Neuron (in vitro differentiated cells): ENCODE measurements at regions not wholly inside any gene's neighbourhood (a gene's known extent, or its start where the extent isn't known, plus 50 kb on each side); places are given as distances from the start of the nearest gene placed in this dataset.

Experiments used
- H2AFZ ChIP-seq: one replicate; pipeline ENCODE4 v1.6.1; 2013; ENCODE audit warnings: low read depth, mild to moderate bottlenecking, inconsistent platforms, low read length, moderate library complexity
- H3K27me3 ChIP-seq: one replicate; pipeline ENCODE4 v1.6.1; 2013; ENCODE audit warnings: low read length; ENCODE audit not compliant: insufficient read depth
- H3K36me3 ChIP-seq: one replicate; pipeline ENCODE4 v1.6.1; 2013; ENCODE audit warnings: low read length; ENCODE audit not compliant: insufficient read depth
- H3K4me1 ChIP-seq: one replicate; pipeline ENCODE4 v1.6.1; 2013; ENCODE audit warnings: low read length; ENCODE audit not compliant: insufficient read depth
- H3K4me3 ChIP-seq: 2 replicates; pipeline ENCODE4 v1.5.1; 2013; ENCODE audit warnings: mild to moderate bottlenecking, low read length, moderate library complexity
- H3K9me3 ChIP-seq: one replicate; pipeline ENCODE4 v1.6.1; 2013; ENCODE audit warnings: low read length

DNA sequence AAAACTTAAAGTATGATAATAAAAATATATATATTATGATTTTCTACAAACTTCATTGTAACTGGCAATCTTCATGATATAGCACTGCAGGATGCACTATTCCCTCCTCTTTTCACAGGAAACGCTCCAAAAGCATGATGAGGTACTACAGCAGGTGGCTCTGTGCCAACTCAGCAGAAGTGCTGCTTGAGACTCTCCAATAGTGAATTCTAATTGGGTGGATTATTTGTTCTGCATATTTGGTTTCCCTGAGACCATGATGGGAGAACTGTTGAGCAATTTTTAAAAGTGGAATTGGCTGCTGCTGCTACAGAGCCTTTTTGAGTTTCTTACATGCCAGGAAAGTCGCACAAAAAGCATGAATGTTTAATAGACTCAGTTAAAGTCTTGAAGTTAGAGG lies 1782.4 kb upstream of the PCDH20 start:
- Histone ChIP-seq H3K4me1 (no peaks in the 10 kb centered on the region), H3K9me3 (no peaks in the 10 kb centered on the region), H3K4me3 (no peak overlapping the region), H2AFZ (no peak overlapping the region), H3K27me3 (no peaks in the 10 kb centered on the region), H3K36me3 (no peaks in the 10 kb centered on the region)

DNA sequence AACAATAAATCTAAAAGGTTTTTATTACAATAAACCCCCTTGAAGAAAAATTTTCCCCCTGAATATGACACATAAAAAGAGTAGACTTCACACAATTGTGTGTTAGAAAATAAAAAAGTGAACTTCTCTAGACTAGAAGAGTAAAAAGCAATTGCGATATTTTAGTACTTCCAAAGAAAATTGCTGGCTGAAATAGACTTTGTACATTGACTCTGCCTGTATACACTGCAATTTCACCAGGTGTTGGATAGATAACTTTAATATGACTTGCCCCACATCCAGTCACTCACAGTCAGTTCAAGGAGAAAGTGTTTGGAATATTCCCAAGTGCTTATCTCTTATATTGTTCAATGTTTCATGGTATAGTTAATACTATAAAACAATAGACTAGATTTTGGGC lies 1780.1 kb upstream of the PCDH20 start:
- no peak overlapping the region for H3K4me3 ChIP-seq
- no peaks in the 10 kb centered on the region for H3K4me1 ChIP-seq
- no peak overlapping the region for H2AFZ ChIP-seq
- H3K27me3 ChIP-seq, result no peaks in the 10 kb centered on the region
- no peaks in the 10 kb centered on the region for H3K36me3 ChIP-seq
- H3K9me3 ChIP-seq, result no peaks in the 10 kb centered on the region

DNA sequence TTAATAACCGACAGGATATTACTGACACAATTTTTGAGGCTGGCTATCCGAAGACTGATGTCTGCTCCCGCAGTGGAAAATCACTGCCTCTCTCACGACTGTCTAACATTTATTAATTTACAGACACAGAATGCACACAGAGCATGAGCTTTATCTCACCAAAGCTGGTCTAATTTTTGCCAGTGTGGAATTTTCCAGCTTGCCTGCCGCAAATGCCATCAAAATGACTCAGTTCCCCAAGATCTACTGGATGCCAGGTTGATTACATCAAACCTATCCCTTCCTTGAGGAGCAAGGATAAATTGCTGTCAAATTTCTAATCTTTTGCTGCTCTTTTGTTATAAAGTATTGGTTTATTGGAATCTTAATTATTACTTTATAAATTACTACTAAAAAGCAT lies 1775.1 kb upstream of the PCDH20 start:
- H3K27me3 ChIP-seq, result no peaks in the 10 kb centered on the region
- no peaks in the 10 kb centered on the region for H3K36me3 ChIP-seq
- no peaks in the 10 kb centered on the region for H3K4me1 ChIP-seq
- H3K9me3 ChIP-seq, result no peaks in the 10 kb centered on the region
- no peak overlapping the region for H2AFZ ChIP-seq
- H3K4me3 ChIP-seq, result no peak overlapping the region

DNA sequence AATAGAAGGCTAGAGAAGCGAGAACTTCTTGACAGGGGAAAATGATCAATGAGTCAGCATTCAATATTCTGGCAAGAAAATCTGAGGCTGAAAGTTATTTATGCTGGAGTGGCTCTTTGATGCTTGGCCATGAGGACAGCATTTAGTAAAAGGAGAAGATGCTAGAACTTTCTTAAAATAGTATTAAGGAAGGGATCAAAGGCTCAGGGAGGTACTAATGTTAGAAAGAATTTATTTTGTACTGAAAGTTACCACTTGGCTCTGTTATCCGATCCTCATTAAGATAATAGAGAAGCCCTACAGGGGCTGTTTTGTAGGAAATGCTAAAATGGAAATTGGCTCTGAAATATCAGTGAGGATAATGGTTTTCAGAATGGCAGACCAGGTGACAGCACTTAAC lies 1774.6 kb upstream of the PCDH20 start:
- no peaks in the 10 kb centered on the region for H3K4me1 ChIP-seq
- H3K9me3 ChIP-seq, result no peaks in the 10 kb centered on the region
- H2AFZ ChIP-seq, result no peak overlapping the region
- no peaks in the 10 kb centered on the region for H3K36me3 ChIP-seq
- no peaks in the 10 kb centered on the region for H3K27me3 ChIP-seq
- no peak overlapping the region for H3K4me3 ChIP-seq

DNA sequence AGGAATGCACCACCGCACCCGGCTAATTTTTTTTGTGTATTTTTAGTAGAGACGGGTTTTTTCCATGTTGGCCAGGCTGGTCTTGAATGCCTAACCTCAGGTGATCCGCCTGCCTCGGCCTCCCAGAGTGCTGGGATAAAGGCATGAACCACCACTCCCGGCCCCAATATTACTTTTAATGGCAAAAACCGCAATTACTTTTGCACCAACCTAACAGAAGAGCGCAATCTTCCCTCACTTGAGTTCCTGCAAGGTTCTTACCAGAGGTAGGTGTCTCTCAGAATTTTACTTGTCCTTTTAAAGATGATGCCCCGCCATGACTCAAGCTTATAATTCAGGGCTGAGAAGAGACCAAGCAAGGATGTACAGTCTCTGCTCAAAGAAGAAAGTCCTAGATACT lies 1774.1 kb upstream of the PCDH20 start:
- Histone ChIP-seq H3K36me3 (no peaks in the 10 kb centered on the region), H3K4me1 (peaks cover 2% of the 10 kb centered on the region), H3K27me3 (no peaks in the 10 kb centered on the region), H3K9me3 (no peaks in the 10 kb centered on the region), H3K4me3 (no peak overlapping the region), H2AFZ (no peak overlapping the region)

DNA sequence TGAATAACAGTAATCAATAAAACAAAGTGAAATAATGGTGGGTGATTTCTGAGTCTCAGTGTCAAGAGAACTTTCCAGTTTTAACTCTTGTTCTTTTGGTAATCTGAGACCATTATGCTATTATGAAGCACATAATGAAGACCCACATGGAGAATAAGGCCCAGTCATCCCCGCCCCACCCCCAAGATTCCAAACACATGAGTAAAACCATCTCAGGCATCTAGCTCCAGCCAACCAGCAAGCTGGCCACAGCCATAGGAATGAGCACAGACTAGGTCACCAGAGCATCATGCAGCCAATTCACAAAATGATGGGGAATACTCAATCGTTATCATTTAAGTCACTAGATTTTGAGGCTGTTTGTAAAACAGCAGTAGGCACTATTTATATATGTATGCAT lies 1769.0 kb upstream of the PCDH20 start:
- Histone ChIP-seq H3K36me3 (no peaks in the 10 kb centered on the region), H3K9me3 (no peaks in the 10 kb centered on the region)

DNA sequence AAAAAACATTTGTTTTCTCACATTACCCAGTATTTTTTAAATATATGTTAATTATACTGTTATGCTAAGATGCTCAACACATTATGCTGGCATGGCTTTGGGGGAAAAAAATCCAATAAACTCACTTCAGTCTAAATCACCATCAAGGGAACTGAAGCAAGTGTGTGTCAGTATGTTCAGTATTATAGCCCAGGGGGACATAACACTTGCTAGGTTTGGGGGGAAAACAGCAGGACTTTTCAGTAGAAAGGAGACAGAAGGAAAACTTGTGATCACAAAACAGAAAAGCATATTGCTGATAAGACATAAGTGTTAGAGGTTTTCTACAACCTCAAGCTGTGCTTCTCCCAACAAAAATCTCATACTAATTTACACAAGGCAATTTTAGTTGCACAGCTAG lies 1759.9 kb upstream of the PCDH20 start:
- no peak overlapping the region for H2AFZ ChIP-seq
- H3K36me3 ChIP-seq, result no peaks in the 10 kb centered on the region
- no peaks in the 10 kb centered on the region for H3K4me1 ChIP-seq
- no peaks in the 10 kb centered on the region for H3K9me3 ChIP-seq
- H3K4me3 ChIP-seq, result no peak overlapping the region
- no peaks in the 10 kb centered on the region for H3K27me3 ChIP-seq

More for the DNA sequence above, 1769.0 kb upstream of the PCDH20 start:
- Histone ChIP-seq H3K4me3 (no peak overlapping the region), H3K4me1 (peaks cover 6% of the 10 kb centered on the region), H3K27me3 (no peaks in the 10 kb centered on the region), H2AFZ (no peak overlapping the region)

DNA sequence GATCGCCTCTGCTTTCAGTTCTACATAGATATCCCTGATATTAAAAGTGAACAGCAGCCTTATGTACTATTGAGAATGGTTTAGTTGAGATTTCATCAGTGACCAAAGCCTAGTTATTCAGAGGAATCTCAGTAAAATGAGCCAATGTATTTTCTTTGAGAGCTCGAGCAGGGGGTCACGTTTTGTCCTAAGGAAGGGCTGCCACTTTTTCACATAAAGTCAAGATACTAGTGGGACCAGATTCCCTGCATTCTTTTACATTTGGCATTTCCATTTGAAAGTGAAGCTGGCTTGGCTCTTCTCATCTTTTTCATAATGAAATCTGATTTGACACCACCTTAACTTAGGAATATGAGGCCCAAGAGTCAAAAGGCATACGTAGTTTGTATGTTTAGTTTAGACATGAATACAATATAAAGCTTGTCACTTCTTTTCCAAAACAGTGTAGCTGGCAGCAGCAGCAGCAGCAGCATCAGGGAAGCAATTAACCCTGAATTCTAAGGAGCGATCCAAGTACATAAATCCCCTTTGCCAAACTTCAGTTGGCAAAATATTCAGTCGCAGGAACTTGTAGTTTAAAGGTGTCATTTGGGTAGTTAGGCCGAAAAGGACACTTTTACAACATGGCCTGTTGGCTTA lies 1752.2 kb upstream of the PCDH20 start:
- H3K4me3 ChIP-seq, result no peak overlapping the region
- no peaks in the 10 kb centered on the region for H3K27me3 ChIP-seq

DNA sequence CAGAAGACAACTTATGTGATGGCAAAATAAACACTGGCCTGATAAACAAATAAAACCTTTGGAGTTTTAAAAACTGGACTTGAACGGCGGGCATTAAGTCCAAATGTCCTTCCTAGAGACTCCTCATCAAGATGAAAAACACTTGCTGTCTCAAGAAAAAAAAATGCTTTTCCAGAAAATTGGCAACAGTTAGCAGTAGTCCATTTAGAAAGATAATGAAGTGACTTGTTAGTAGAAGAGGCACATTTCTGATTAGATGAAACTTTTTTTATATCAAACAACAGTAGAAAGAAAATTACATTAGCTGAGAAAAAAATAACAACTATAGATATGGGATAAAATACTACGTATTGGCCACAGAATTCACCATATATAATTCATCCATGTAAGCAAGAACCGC lies 1750.7 kb upstream of the PCDH20 start:
- Histone ChIP-seq H3K4me1 (peaks cover 4% of the 10 kb centered on the region), H3K9me3 (no peaks in the 10 kb centered on the region), H3K36me3 (no peaks in the 10 kb centered on the region)

More for the DNA sequence above, 1752.2 kb upstream of the PCDH20 start:
- peaks cover 4% of the 10 kb centered on the region for H3K4me1 ChIP-seq
- no peaks in the 10 kb centered on the region for H3K9me3 ChIP-seq
- peak overlapping the region; percentile 8 for H2AFZ ChIP-seq
- no peaks in the 10 kb centered on the region for H3K36me3 ChIP-seq

DNA sequence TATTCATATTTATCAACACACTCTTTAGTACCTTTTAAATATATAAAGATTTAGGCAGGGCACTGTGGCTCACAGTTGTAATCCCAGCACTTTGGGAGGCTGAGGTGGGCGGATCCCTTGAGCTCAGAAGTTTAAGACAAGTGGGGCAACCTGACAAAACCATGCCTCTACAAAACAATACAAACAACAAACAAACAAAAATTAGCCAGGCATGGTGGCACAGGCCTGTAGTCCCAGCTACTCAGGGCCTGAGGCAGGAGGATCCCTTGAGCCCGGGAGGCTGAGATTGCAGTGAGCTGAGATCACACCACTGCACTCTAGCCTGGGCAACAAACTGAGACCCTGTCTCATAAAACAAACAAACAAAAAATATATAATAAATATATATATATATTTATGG lies 1748.3 kb upstream of the PCDH20 start:
- Histone ChIP-seq H3K36me3 (no peaks in the 10 kb centered on the region), H2AFZ (no peak overlapping the region), H3K9me3 (no peaks in the 10 kb centered on the region), H3K4me1 (peaks cover 4% of the 10 kb centered on the region), H3K4me3 (no peak overlapping the region), H3K27me3 (no peaks in the 10 kb centered on the region)

More for the DNA sequence above, 1750.7 kb upstream of the PCDH20 start:
- Histone ChIP-seq H3K4me3 (no peak overlapping the region), H3K27me3 (no peaks in the 10 kb centered on the region), H2AFZ (no peak overlapping the region)

DNA sequence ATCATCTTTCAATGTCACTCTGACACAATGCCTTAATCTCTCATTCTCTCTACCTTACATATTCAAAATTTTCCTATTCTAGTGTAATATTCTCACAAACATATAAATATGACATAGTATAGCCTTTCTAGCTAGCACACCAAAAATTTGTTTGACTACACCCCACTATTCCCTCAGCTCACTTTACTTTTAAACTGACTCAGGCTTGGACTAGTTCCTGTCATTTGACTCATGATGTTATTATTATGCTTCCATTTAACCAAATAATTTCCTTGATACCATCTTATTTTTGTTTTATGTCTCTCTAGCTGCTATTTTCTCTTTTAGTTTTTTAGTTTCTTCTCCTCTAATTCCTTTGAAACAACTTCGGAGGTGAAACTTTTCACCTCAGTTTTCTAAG lies 1745.6 kb upstream of the PCDH20 start:
- Histone ChIP-seq H3K4me3 (no peak overlapping the region), H3K36me3 (no peaks in the 10 kb centered on the region), H3K27me3 (no peaks in the 10 kb centered on the region), H2AFZ (no peak overlapping the region), H3K4me1 (no peaks in the 10 kb centered on the region), H3K9me3 (no peaks in the 10 kb centered on the region)

DNA sequence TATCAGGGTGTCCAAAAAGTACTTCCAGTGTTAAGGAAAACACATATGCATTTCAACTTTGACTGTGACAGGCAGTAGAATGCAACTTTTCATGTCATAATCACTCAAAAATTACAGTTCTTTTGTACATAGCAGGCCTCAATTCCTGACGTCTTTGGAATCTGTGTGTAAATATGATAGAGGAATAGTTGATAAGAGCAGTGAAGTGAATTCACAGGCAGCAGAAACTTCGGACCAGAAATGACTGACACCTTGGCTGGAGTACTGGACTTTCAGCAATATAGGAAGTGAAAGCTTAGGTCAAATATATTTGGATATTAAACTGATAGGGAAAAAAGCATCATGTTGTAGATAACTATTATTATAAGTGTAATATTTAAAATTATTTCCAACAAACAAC lies 1741.2 kb upstream of the PCDH20 start:
- no peaks in the 10 kb centered on the region for H3K9me3 ChIP-seq
- no peak overlapping the region for H3K4me3 ChIP-seq
- H2AFZ ChIP-seq, result no peak overlapping the region
- H3K4me1 ChIP-seq, result no peaks in the 10 kb centered on the region
- H3K36me3 ChIP-seq, result no peaks in the 10 kb centered on the region
- no peaks in the 10 kb centered on the region for H3K27me3 ChIP-seq

DNA sequence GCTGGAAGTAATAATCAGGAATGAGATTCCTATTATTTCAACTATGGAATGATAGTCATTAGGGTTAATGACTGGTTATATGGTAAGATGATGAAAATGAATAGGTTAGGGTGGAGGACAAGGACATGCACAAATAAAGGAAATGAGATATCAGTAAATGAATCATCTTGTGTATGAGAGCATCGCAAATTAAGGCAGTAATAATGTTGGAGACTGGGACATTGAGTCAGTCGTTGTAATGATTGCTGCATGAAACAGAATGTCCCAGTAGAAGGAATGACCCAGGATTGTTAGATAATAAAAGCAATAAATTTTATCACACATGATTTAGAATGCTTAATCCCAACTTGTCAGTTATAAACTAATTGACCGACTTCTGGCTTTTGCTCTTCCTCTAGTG lies 1733.7 kb upstream of the PCDH20 start:
- H3K27me3 ChIP-seq, result no peaks in the 10 kb centered on the region
- H2AFZ ChIP-seq, result no peak overlapping the region
- H3K4me3 ChIP-seq, result no peak overlapping the region
- no peaks in the 10 kb centered on the region for H3K4me1 ChIP-seq
- no peaks in the 10 kb centered on the region for H3K36me3 ChIP-seq
- peaks cover 6% of the 10 kb centered on the region for H3K9me3 ChIP-seq

DNA sequence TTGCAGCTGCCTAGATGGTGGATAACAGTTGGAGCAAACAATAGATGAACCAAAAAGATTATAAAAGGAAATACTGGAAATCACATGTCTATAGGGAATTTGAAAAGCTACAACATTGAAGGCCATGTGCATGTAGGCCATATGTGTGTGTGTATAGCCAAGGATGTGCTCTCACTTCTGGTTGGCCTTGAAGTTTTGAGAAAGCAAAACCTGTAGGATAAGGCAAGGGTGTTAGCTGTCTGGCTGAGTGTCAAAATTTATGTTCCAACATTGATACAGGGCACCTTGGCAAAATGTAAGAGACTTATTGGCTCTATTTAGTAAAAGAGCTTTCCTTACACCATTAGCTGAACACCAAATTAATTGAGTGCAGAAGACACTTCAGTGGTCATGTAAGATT lies 1723.6 kb upstream of the PCDH20 start:
- Histone ChIP-seq H3K4me3 (no peak overlapping the region), H3K4me1 (no peaks in the 10 kb centered on the region), H2AFZ (no peak overlapping the region), H3K36me3 (no peaks in the 10 kb centered on the region), H3K9me3 (no peaks in the 10 kb centered on the region), H3K27me3 (no peaks in the 10 kb centered on the region)
